Activated CD8-positive, alpha-beta memory T cell treated with anti-CD3 and anti-CD28 coated beads for 36 hours (primary cell): ENCODE measurements at regions not wholly inside any gene's neighbourhood (a gene's known extent, or its start where the extent isn't known, plus 50 kb on each side); places are given as distances from the start of the nearest gene placed in this dataset.

ENCODE experiments used
- CTCF ChIA-PET: fragments of 350-600 bp; sonication (Branson Sonifier 250); formaldehyde crosslinking; loops from one replicate; lab custom pipeline; 2021; ENCODE audit warnings: antibody characterized with exemption; lab: Charles Lee
- POLR2A ChIA-PET: fragments of 350-600 bp; sonication (Branson Sonifier 250); formaldehyde crosslinking; loops from one replicate; lab custom pipeline; 2021; ENCODE audit warnings: antibody characterized with exemption; lab: Charles Lee

DNA sequence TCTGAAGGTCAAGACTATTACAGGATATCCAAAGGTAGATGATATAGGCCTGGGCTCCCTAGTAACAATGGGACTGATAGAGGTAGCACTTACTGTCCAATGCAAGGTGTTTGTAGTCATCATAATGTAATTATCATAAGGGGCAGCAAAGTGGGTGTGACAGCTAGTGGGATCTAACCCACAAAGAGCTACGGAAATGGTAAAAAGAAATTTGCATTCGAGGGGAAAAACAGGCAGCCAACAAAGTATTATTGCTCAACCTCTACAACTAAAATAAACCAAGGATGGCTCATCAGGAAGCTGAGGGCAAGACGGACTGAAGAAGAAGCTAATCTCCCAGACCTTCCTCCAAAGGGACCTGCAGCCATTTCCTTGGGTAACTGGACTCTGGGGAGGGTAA is 211.0 kb downstream of the WDR11 start:
- ChIA-PET CTCF (no interaction called here), POLR2A (no interaction called here)

DNA sequence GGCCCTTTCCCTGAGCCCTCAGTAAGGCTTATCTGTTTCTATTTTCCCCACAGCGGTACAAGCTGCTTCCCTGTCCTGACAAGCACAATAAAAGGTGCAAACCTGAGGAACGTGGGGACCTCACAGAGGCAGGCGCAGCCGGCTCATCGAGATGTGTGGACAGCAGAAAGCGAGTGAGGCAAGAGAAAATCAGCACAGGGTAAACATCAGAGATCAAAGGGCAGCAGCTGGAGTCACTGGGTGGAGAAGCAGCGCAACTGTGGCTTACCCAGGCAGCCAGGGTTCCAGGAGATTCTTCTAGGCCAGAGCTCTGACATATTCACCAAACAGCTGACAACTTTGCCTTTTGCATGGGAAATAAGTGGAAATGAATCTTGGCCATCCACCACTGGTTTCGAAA is 212.6 kb downstream of the WDR11 start:
- POLR2A ChIA-PET: no interaction called here
- CTCF ChIA-PET: no interaction called here

DNA sequence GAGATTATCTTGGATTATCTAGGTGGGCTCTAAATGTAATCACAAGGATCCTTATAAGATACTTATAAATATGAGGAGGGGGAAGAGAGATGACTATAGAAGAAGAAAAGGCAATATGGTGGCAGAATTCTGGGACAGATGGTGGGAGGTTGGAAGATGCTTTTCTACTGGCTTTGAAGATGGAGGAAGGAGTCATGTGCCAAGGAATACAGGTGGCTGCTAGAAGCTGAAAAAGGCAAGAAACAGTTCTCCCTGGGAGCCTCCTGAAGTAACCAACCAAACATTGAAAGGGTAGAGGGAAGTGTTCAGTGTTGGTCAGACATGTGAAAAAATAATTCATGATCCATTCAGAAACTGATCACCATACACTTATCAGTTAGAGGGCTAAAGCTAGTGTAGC is 213.3 kb downstream of the WDR11 start:
- ChIA-PET POLR2A (no interaction called here), CTCF (no interaction called here)

DNA sequence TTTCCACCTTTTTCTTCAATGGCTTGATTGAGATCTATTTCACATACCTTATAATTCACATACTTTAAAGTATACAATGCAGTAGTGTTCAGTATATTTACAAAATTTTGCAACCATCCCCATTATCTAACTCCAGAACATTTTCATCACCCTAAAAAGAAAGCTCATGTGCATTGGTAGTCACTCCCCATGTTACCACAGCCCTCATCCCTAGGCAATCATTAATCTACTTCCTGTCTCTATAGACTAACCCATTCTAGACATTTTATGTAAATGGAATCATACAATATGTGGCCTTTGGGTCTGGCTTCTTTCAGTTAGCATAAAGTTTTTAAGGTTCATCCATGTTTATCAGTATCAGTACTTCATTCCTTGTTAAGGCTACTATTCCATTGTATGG is 214.2 kb downstream of the WDR11 start:
- ChIA-PET POLR2A (no interaction called here), CTCF (no interaction called here)

DNA sequence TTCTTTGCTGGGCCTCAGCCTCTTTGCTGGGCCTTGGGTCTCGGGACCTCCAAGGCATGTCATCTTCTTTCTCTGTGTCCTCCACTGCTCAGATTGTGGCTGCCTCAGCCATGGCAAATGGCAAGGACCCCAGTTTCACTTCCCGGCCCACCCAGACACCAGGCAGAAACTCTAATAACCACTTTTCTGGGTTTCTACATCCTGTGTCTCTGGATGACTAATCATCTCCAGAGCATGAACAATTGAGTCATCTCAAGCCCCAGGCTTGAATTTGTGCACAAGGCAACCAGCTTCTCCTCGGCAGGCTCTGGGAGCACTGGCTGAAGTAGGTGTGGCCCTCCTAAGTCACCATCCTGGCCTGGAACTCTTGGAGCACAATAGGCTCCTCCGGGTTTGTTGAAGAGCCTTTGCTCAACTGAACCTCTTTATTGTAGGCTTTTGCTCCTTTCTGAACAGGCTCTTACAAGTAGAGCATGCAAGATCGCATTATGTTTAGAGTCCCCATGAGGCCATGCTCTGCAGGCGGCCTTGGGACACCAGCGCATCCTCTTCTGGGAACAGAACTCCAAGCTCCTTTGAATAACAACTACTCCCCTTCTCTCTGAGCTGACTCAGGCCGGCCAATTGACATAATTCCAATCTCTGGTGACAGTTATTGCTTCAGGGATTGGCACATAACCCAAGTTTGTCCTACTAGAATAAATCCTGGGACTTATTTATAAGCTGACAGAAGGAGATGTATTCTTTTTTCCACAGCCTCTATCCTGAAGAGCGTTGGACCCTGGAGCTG is 218.1 kb downstream of the WDR11 start:
- ChIA-PET CTCF (no interaction called here), POLR2A (no interaction called here)

DNA sequence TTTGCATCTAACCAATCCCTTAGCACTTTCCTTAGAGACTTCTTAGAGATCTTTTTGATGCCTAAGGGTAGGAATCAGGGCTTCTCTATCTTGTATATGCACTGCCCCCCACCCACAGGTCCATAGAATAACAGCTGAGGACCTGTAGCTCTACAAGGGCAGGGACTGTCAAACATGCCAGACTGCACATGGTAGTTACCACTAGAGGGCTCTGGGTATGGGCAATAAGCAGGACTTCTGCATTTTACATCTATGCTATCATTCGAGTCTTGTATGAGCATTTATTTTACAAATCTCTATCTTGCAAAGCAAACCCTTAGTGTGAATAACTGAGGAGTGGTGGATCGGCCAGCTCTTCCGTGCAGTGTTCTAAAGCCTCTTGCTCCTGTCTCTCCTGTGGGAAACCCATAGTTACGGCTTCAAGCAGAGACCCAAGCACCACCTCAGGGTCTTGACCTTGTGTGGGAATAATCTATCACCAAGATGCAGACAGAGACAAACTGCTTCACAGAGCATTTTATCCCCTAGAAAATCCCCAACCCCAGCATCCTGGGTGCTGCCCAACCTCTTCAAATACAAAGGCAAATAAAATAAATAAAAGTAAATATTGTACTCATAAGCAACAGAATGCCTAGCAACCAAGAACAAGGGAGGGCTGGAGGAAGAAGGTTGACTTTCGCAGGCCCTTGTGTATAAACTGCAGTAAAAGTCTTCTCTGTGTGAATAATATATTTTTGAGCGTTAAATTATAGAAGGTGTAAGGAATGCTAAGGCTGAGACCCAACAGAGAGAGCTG is 219.3 kb downstream of the WDR11 start:
- ChIA-PET POLR2A (no interaction called here), CTCF (no interaction called here)

DNA sequence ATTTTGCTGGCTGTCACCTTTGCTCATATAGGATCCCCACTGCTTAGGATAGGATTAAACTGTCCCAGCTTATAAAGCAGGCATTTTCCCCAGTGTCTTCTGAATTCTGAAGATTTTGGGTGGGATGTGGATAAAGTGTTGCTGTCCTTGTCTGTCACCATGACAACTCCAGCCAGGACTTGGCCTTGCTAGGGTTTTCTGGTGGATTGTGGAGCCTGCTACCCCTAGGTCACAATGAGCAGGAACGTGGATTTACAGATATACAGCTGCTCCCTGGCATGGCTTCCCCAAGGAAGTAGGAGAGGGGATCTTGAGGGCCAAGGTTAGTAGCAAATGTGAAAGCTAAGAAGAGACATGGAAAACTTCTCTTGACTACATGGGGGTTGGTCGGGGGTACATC is 220.7 kb downstream of the WDR11 start:
- ChIA-PET CTCF (no interaction called here), POLR2A (no interaction called here)

DNA sequence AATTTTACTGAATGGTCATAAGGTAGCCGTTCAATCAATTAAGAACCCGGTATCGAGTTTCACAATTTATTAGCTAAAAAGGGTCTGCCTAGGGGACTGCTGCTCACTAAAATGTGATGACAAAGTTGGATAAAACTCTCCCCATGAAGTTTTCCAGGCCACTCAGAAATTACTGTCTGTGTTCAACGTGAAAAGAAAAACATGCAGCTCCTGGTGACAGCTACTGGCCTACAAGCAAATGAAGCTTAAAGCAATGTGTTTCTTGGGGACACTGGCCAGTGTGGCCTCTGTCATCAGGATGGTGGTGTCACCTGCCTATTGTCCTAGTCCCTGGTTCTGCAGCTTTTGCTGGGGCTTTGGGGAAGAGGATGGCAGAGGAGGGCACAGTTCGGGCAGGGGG is 222.6 kb downstream of the WDR11 start:
- ChIA-PET CTCF (no interaction called here), POLR2A (interaction anchor here (0.7 kb wide), 1 partner anchor 481 kb away, joined by 3 read pairs; no protein-coding TSS in a partner anchor)

DNA sequence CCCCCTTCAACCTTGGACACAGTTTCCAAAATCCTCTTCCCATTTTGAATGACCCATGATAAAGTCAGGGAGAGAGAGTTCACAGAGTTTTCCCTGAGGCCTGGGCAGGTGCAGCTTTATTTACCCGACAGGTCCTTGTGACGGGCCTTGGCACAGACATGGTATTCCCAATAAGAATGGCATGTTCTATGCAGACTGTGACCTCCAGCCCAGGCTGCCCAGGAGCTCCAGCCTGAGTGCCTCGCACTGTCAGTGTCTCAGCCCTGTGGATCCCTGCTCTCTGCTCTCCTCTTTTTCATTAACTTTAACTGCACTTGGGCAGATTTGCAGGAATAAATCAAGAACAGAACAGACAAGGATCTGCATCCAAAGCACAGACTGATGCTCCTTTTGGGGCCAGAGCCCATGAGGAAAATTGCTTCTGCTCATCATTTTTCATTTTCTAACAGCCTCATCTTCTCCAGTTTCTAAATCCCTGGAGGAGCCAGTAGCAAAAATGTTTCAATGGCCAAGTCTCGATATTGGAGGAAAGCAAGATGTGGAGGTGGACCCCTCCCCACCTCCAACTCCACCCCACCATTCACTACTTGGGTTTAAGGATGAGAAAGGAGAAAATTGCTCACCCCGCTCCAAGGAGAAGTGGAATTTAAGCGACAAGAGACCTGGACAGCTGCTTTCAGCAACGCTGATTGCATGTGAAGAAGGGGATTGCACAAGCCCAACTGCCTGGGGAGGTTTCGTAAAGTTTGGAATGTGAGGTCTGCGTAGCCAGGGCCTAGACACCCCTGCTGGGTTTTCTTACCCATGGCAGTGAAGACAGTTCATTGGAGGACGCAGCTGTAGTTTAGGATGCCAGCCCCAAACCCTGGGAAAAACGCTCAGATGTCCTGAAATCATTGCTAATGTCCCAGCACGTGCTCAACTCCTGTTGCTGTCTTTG is 225.9 kb downstream of the WDR11 start:
- POLR2A ChIA-PET: no interaction called here
- CTCF ChIA-PET: no interaction called here

DNA sequence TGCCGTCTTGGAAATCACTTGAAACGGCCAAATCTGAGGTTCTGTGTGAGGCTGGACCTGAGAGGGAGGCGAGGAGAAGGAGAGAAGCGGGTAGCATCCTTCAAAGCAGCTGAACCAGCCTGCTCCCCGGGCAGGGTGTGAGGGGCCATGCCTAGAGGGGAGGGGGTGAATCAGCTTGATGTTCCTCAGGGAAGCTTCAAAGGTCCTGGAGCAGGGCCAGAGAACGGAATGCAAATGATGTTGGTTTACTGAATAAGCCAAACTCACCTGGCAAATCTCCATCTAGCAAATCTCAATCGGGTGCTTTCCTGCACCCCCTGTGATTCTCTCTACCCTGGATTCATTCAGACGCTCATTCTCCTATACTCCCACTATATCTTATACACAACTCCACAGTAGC is 226.9 kb downstream of the WDR11 start:
- ChIA-PET CTCF (no interaction called here), POLR2A (no interaction called here)

DNA sequence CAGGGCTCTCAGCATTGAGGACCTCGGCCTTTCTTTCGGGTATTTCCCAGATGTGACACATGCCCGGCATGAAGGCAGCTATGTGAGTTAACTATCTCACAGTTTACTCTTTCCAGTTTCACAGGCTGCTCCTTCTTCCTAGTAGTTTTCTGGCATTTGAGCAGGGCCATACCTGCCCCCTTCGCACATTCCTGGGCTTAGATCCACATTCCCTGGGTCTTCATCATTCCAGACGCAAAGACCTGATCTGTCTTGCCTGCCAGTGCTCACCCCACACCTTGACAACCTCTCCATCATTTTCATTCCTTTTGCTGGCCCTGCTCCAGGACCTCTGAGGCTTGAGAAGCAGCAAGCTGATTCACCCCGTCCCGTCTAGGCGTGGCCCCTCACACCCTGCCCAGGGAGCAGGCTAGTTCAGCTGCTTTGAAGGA is 227.5 kb downstream of the WDR11 start:
- POLR2A ChIA-PET: no interaction called here
- CTCF ChIA-PET: no interaction called here

DNA sequence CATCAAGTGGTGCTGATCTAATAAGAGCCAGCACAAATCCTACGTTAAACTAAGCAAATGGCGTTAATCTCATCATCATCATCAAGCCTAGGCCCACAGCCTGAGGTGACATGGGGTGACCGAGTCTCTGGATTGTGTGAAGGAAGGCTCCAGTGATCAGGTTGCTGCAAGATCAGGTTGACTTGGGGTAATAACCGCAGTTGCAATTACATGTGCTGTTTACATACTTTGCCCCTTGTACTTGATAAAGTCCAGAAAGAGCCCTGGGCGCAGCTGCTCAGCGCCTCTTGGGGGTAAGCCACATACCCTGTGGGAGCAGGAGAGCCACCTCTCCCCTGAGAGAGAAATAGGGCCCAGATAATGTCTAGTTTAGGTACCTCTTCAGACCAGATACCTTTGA is 228.1 kb downstream of the WDR11 start:
- ChIA-PET CTCF (no interaction called here), POLR2A (no interaction called here)

DNA sequence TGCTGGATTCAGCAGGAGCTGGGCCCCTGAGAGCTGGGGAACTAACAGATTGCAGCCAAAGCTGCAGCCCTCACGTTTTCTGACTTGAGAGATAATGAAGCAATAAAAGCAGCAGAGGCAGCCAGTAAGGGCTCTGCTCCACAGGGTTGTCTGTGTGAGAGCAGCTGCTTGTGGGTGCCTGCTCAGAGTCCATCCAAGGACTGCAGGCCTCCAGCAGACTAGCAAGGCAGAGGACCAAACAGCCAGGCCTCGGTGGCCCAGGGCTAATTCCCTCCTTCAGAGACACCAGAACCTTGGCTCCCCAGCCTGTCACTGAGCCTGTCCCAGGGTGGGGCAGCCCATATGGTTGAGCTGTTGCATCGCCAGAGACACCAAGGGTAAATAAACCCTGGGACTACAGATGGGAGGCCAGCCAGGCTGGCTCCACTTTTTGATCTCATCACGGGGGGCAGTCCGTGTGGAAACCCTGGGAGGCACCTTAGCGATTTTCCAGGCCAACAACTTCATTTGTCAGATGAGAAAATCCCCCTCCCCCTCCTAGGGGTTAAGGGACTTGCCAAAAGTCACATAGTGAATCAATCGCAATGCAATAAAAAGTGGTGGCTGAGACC is 229.2 kb downstream of the WDR11 start:
- CTCF ChIA-PET: no interaction called here
- POLR2A ChIA-PET: no interaction called here

DNA sequence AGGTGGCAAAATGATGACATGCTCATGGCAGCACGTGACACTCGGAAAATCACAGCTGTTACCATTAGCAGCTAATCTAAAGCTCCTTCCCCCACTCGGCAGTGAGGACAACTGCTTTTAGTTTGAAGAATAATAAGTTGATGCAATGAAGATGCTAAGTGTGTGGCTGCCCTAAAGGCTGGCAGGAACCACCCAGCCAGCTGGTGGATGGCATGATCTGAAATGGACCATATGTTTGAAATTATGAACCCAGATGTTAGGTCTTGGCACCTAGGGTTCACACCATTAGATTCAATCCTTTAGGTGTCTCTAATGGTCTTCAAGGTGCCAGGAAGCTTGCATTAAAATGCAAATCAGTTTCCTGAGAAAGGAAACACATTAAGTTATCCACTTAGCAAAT is 230.1 kb downstream of the WDR11 start:
- POLR2A ChIA-PET: no interaction called here
- CTCF ChIA-PET: no interaction called here

DNA sequence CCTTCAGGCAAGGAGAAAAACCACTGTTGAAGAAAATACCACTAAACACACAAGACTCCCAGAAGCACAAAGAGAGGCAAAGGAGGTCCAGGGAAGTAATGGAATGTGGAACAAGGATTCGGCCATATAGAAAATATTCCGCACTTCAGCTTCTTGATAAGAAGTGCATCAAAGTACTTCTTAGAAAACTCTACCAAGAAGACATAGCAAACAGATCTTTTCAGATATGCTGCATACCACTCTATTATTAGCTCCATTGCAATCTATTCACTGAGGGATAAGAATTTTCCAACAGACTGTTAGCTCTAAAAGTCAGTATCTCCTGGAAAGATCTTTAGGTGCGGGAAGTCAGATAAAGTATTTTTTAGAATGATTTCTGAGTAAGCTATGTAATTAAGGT is 231.8 kb downstream of the WDR11 start:
- ChIA-PET CTCF (no interaction called here), POLR2A (no interaction called here)

DNA sequence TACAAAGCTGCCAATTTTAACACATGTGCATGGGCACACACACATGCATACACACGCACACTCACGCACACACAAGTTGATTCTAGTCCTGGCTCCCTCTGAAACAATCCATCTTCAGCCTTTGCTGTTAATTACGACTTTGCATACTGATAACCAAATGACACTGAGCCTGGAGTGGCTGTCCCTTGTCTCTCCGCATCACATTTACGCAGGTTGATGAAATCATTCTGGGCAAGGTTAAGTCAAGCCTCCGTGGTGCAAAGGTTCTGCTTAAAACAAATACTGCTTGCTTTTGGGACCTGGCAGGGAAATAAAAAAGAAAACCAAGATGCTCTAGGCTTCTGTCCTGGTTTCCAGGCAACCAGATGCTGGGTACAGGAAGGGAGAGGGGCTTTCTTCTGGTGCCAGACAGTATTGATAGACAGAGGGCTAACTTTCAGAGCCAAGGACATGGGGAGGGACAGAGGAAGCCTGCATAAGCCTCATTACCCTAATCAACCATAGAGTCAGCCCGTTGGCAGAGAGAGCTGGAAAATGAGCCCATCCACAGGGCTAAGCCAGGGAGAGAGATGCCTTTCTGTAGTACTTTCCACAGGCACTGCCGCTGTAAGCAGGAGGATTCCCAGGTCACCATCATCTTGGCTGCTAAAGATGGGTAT is 233.0 kb downstream of the WDR11 start:
- ChIA-PET POLR2A (no interaction called here), CTCF (no interaction called here)

DNA sequence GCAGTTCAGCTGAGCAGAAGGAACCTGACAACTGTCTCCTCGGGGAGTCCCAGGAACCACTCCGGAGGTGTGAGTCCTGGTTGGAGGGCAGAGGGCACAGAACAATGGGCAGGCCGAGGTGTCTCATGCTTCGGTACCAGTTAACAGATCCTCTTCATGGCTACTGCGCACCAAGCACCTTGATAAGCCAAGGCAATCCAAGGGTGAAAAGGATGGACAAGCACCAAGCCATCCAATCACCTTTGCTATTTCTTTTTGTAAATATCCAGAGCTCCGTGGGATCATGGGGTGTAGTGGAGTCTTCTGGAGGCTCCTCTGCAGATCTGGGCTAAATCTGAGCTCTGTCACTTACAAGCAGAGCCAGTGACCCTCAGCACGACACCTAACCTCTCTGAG is 233.5 kb downstream of the WDR11 start:
- CTCF ChIA-PET: no interaction called here
- POLR2A ChIA-PET: no interaction called here

DNA sequence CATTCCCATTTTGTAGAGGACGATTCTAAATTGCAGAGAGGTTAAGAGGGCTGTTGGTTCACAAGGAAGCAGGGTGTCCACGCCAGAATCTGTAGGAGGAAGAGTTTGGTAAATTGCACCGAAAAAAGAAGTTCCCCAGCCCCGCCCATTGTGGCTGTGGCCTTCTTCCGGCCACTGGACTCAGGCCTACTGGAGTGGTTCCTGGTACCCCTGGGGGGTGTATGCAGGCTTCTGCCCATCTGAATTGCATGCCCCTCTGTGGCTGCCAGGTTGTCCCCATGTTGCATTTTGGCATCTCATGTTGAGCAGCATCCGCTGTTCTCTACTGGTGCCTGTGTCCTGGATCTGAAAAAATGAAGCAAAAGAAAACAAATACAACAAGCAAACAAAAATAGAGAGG is 234.2 kb downstream of the WDR11 start:
- ChIA-PET POLR2A (no interaction called here), CTCF (no interaction called here)

DNA sequence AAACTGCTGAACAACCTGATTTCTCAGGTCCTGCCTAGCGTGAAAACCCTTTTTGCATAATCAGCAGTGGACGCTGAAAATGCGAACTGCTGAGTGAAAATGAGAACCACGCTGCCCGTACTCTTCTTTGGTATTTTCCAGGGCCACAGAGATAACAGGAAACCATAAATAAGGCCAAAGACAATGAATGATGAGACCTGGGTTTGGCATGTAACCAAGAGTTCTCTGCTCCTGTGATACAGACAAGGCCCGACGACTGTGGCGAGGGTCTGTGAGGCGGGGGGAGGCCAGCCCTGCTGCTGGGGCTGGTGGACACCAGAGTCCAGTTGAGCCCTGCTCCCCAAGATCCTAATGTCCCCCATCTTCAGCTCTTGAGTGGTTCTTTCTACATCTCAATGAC is 236.0 kb downstream of the WDR11 start:
- ChIA-PET POLR2A (no interaction called here), CTCF (no interaction called here)
